Epithelial cell of esophagus (primary cell): ENCODE measurements at regions not wholly inside any gene's neighbourhood (a gene's known extent, or its start where the extent isn't known, plus 50 kb on each side); places are given as distances from the start of the nearest gene placed in this dataset.

Source experiments
- DNase-seq: peaks from one replicate; pipeline ENCODE4 v3.0.0; 2010; ENCODE audit warnings: low read depth
- H3K4me3 ChIP-seq: 2 replicates; pipeline ENCODE4 v1.5.1; 2011; ENCODE audit warnings: mild to moderate bottlenecking, low read length, control low read depth
- CTCF ChIP-seq: IDR thresholded peaks from 2 replicates; pipeline ENCODE4 v1.5.1; 2011; ENCODE audit warnings: low read depth, mild to moderate bottlenecking, low read length, control low read depth, inconsistent platforms; ENCODE audit not compliant: insufficient read depth; ENCODE audit errors: missing control alignments

DNA sequence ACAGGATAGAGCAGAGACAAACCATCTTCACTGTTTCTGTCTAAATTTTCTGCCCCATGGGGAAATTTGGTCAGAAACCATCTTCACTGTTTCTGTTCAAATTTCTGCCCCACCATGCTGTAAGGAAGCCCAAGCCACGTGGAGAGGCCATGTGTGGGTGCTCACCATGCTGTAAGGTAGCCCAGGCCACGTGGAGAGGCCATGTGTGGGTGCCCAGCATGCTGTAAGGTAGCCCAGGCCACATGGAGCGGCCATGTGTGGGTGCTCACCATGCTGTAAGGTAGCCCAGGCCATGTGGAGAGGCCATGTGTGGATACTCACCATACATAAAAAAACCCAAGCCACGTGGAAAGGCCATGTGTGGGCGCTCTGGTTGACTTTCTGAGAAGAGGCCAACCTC, 1088.7 kb upstream of the AUTS2 start:
- no peak for TF ChIP-seq CTCF
- no peak overlapping the region for H3K4me3 ChIP-seq
- no peak for DNase-seq

DNA sequence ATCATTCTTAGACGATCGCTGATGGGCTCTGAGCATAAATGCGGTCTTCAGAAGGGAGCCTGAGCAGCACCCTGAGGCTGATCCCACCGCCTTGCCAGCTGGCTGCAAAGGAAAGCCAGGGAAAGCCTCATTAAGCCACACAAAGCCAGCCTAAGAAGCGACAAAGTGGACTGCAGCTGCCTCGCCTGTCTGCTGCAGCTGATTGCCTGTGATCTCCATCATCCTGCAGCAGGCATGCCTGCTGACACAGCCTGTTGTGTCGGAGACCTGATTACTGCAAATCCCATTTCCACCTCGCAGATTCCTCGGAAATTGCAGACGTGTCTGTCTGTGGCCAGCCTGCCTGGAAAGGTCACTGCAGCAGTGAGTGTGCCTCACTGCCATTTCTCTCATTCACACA, 1087.0 kb upstream of the AUTS2 start:
- TF ChIP-seq CTCF: no peak
- no peak overlapping the region for H3K4me3 ChIP-seq
- no peak for DNase-seq

- no peak for DNase-seq
- no peak overlapping the region for H3K4me3 ChIP-seq
- TF ChIP-seq CTCF: no peak
Measured at GRCh38 chr7:68512466-68512865, 1085.8 kb upstream of the AUTS2 start.

DNA sequence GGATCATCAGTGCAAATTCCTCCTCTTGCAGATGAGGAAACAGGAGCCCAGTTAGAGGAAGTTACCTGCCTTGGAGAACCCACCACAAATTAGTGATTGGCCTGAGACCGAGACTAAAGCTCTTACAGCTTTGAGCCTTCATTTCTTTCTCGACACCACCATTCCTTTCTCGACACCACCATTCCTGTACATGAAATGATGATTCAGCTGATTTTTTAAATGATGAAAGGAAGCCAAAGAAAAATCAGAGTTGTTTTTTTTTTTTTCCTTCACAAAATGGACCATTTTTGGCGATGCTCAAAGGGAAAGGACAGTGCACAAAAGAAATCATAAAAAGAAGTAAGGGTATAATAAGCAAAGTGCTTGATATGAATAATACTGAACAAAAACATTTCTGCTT, 1080.2 kb upstream of the AUTS2 start:
- no peak for TF ChIP-seq CTCF
- no peak for DNase-seq
- H3K4me3 ChIP-seq: no peak overlapping the region

GRCh38 chr7:68524126-68524525, 1074.1 kb upstream of the AUTS2 start:
- DNase-seq: no peak
- no peak for TF ChIP-seq CTCF
- no peak overlapping the region for H3K4me3 ChIP-seq

- TF ChIP-seq CTCF: no peak
- H3K4me3 ChIP-seq: no peak overlapping the region
- DNase-seq: no peak
Measured at GRCh38 chr7:68529221-68529620, 1069.1 kb upstream of the AUTS2 start.

- no peak overlapping the region for H3K4me3 ChIP-seq
- TF ChIP-seq CTCF: no peak
- no peak for DNase-seq
Measured at GRCh38 chr7:68535266-68535665, 1063.0 kb upstream of the AUTS2 start.
